Activated CD8-positive, alpha-beta T cell treated with anti-CD3 and anti-CD28 coated beads for 36 hours (primary cell): ENCODE measurements at regions not wholly inside any gene's neighbourhood (a gene's known extent, or its start where the extent isn't known, plus 50 kb on each side); places are given as distances from the start of the nearest gene placed in this dataset.

Experiments used
- ATAC-seq: fragments of 200-7000 bp; cut with Tn5 transposase; one replicate; pipeline ENCODE4 v1.10.0; 2021; ENCODE audit warnings: mild to moderate bottlenecking, moderate library complexity
- CTCF ChIA-PET: fragments of 350-600 bp; sonication (Branson Sonifier 250); formaldehyde crosslinking; loops from one replicate; lab custom pipeline; 2021; ENCODE audit warnings: antibody characterized with exemption; lab: Charles Lee
- POLR2A ChIA-PET: fragments of 350-600 bp; sonication (Branson Sonifier 250); formaldehyde crosslinking; loops from one replicate; lab custom pipeline; 2021; ENCODE audit warnings: antibody characterized with exemption; lab: Charles Lee
- DNase-seq: peaks from one replicate; pipeline ENCODE4 v3.0.0-alpha.2; 2020
- H3K27ac Mint-ChIP-seq: one replicate; pipeline ENCODE4 v1.8.0; 2021; ENCODE audit warnings: mild to moderate bottlenecking, mixed read lengths
- H3K27me3 Mint-ChIP-seq: one replicate; pipeline ENCODE4 v1.8.0; 2021; ENCODE audit warnings: mixed read lengths
- H3K36me3 Mint-ChIP-seq: one replicate; pipeline ENCODE4 v1.8.0; 2021; ENCODE audit warnings: low read depth, mixed read lengths
- H3K4me1 Mint-ChIP-seq: one replicate; pipeline ENCODE4 v1.8.0; 2021; ENCODE audit warnings: low read depth, mixed read lengths
- H3K4me3 Mint-ChIP-seq: one replicate; pipeline ENCODE4 v1.8.0; 2021; ENCODE audit warnings: mild to moderate bottlenecking, moderate library complexity, mixed read lengths
- H3K9me3 Mint-ChIP-seq: one replicate; pipeline ENCODE4 v1.8.0; 2021; ENCODE audit warnings: mixed read lengths
- CTCF ChIP-seq: fragments of 200-600 bp; IDR thresholded peaks from one replicate; pipeline ENCODE4 v1.8.0; 2022; ENCODE audit warnings: antibody characterized with exemption, mild to moderate bottlenecking
- intact Hi-C: fragments of 100-400 bp; cut with micrococcal nuclease; formaldehyde crosslinking; loops from one replicate; pipeline ENCODE4 v1.10.0; 2022

GRCh38 chr13:85313761-85314503 is 485.3 kb downstream of the SLITRK6 start:
- CTCF ChIA-PET = no interaction called here
- no peaks in the 10 kb centered on the region for H3K27me3 Mint-ChIP-seq
- no peak overlapping the region for H3K4me3 Mint-ChIP-seq
- no peaks in the 10 kb centered on the region for H3K9me3 Mint-ChIP-seq
- intact Hi-C loops = no loop called here
- POLR2A ChIA-PET = interaction anchor here (0.7 kb wide), 1 partner anchor 83 kb away, joined by 3 read pairs; no protein-coding TSS in a partner anchor
- no peak overlapping the region for H3K27ac Mint-ChIP-seq
- DNase-seq (no peak), ATAC-seq (no peak)
- TF ChIP-seq CTCF = no peak
- no peaks in the 10 kb centered on the region for H3K4me1 Mint-ChIP-seq
- no peaks in the 10 kb centered on the region for H3K36me3 Mint-ChIP-seq

- intact Hi-C loops = no loop called here
- no peaks in the 10 kb centered on the region for H3K36me3 Mint-ChIP-seq
- ATAC-seq (no peak), DNase-seq (no peak)
- H3K4me3 Mint-ChIP-seq = no peak overlapping the region
- peaks cover 1% of the 10 kb centered on the region for H3K9me3 Mint-ChIP-seq
- no peaks in the 10 kb centered on the region for H3K27me3 Mint-ChIP-seq
- CTCF ChIA-PET = no interaction called here
- POLR2A ChIA-PET = no interaction called here
- no peak overlapping the region for H3K27ac Mint-ChIP-seq
- H3K4me1 Mint-ChIP-seq = no peaks in the 10 kb centered on the region
- no peak for TF ChIP-seq CTCF
These were observed 487.1 kb downstream of the SLITRK6 start for GRCh38 chr13:85312071-85312470.

GRCh38 chr13:85303630-85304029 is 495.6 kb downstream of the SLITRK6 start:
- CTCF ChIA-PET = no interaction called here
- no peak for ATAC-seq
- DNase-seq = no peak
- POLR2A ChIA-PET = no interaction called here
- Mint-ChIP-seq H3K27ac (no peak overlapping the region), H3K9me3 (peaks cover 3% of the 10 kb centered on the region), H3K4me3 (no peak overlapping the region), H3K36me3 (no peaks in the 10 kb centered on the region), H3K4me1 (no peaks in the 10 kb centered on the region), H3K27me3 (no peaks in the 10 kb centered on the region)
- intact Hi-C loops = no loop called here
- TF ChIP-seq CTCF = no peak

- ATAC-seq = no peak
- CTCF ChIA-PET = no interaction called here
- Mint-ChIP-seq H3K27me3 (no peaks in the 10 kb centered on the region), H3K4me3 (no peak overlapping the region), H3K9me3 (no peaks in the 10 kb centered on the region), H3K27ac (no peak overlapping the region), H3K4me1 (no peaks in the 10 kb centered on the region), H3K36me3 (no peaks in the 10 kb centered on the region)
- DNase-seq = no peak
- intact Hi-C loops = no loop called here
- no peak for TF ChIP-seq CTCF
- POLR2A ChIA-PET = no interaction called here
These were observed 500.8 kb downstream of the SLITRK6 start for GRCh38 chr13:85298387-85298924.

GRCh38 chr13:85288698-85289097 is 510.5 kb downstream of the SLITRK6 start:
- Mint-ChIP-seq H3K4me3 (no peak overlapping the region), H3K27ac (no peak overlapping the region), H3K9me3 (no peaks in the 10 kb centered on the region), H3K27me3 (no peaks in the 10 kb centered on the region), H3K36me3 (no peaks in the 10 kb centered on the region), H3K4me1 (no peaks in the 10 kb centered on the region)
- CTCF ChIA-PET = no interaction called here
- intact Hi-C loops = no loop called here
- ATAC-seq (no peak), DNase-seq (no peak)
- no peak for TF ChIP-seq CTCF
- POLR2A ChIA-PET = no interaction called here
